ENCODE measurements at regions not wholly inside any gene's neighbourhood (a gene's known extent, or its start where the extent isn't known, plus 50 kb on each side); places are given as distances from the start of the nearest gene placed in this dataset.

DNA sequence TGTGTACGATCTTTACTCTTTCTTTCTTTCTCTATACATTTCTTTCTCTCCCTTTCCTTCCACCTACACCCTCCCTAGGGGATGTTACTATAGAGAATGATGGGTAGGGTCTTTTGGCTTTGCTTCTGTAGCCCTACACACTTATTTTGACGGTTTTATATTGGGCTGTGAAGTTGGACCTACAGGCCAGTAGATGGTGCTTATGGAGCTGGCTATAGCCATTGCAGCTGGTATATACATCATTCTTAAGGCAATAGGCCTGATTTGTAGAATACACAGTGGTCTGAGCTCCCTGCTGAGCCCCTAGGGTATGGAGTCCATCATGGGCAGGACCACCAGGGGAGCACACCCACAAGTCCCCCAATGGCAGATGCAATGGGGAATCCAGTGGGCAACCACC, 1869.7 kb downstream of the STIM2 start:
- POLR2A ChIA-PET = no interaction called here
- Histone ChIP-seq H3K27me3 (ENCODE audit: insufficient read depth) (no peaks in the 10 kb centered on the region), H3K9ac (no peak overlapping the region), H3F3A (replicated peaks; ENCODE audit: insufficient read depth) (no peaks in the 10 kb centered on the region), H3K9me2 (no peaks in the 10 kb centered on the region), H3K9me3 (no peaks in the 10 kb centered on the region), H3K79me2 (ENCODE audit: insufficient read depth) (no peaks in the 10 kb centered on the region; the same call in 1 of the 2 replicates), H3K4me1 (ENCODE audit: control insufficient read depth in 1 of 2, insufficient read depth in 2 of 2, low read depth in 1 of 2, low read length in 1 of 2) (no peaks in the 10 kb centered on the region), H3K4me3 (ENCODE audit: low read depth in 2 of 2, low read length in 1 of 2) (no peak overlapping the region), H4K20me1 (ENCODE audit: insufficient read depth) (no peaks in the 10 kb centered on the region), H2AFZ (ENCODE audit: low read depth) (no peak overlapping the region), H3K4me2 (no peak overlapping the region), H3K27ac (ENCODE audit: low read depth in 2 of 2, low read length in 1 of 2) (no peak overlapping the region), H3K36me3 (replicated peaks in 1 of 2; ENCODE audit: control insufficient read depth in 1 of 2, insufficient read depth in 2 of 2, low read length in 1 of 2) (no peaks in the 10 kb centered on the region)
- CTCF ChIA-PET = interaction anchor here (1.5 kb wide), 1 partner anchor 14 kb away, joined by 3 read pairs; no protein-coding TSS in a partner anchor
- no peak for DNase-seq
- WGBS (ENCODE audit: low lambda C conversion rate) = 2% methylated on average over 2 of the region's 2 CpGs
- TF ChIP-seq, protein P1, sequence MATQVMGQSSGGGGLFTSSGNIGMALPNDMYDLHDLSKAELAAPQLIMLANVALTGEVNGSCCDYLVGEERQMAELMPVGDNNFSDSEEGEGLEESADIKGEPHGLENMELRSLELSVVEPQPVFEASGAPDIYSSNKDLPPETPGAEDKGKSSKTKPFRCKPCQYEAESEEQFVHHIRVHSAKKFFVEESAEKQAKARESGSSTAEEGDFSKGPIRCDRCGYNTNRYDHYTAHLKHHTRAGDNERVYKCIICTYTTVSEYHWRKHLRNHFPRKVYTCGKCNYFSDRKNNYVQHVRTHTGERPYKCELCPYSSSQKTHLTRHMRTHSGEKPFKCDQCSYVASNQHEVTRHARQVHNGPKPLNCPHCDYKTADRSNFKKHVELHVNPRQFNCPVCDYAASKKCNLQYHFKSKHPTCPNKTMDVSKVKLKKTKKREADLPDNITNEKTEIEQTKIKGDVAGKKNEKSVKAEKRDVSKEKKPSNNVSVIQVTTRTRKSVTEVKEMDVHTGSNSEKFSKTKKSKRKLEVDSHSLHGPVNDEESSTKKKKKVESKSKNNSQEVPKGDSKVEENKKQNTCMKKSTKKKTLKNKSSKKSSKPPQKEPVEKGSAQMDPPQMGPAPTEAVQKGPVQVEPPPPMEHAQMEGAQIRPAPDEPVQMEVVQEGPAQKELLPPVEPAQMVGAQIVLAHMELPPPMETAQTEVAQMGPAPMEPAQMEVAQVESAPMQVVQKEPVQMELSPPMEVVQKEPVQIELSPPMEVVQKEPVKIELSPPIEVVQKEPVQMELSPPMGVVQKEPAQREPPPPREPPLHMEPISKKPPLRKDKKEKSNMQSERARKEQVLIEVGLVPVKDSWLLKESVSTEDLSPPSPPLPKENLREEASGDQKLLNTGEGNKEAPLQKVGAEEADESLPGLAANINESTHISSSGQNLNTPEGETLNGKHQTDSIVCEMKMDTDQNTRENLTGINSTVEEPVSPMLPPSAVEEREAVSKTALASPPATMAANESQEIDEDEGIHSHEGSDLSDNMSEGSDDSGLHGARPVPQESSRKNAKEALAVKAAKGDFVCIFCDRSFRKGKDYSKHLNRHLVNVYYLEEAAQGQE (IDR thresholded peaks at IDR 0.05; ENCODE audit: low read depth, low read length) = no peak
- no peak for TF ChIP-seq ELF1 (IDR thresholded peaks at IDR 0.05)
- no peak for TF ChIP-seq YY1 (IDR thresholded peaks at IDR 0.05; ENCODE audit: low read depth)
- no peak for TF ChIP-seq ZBTB33 (IDR thresholded peaks at IDR 0.05; ENCODE audit: borderline replicate concordance, low read depth)
- no peak for TF ChIP-seq SIN3A (IDR thresholded peaks at IDR 0.05; ENCODE audit: borderline replicate concordance, low read depth, low read length)
- TF ChIP-seq TAF1 (IDR thresholded peaks at IDR 0.05; ENCODE audit: borderline replicate concordance, low read depth, low read length) = no peak
- no peak for TF ChIP-seq RXRA (IDR thresholded peaks at IDR 0.05; ENCODE audit: borderline replicate concordance, low read depth)
- no peak for TF ChIP-seq EZH2phosphoT487 (IDR thresholded peaks at IDR 0.05; ENCODE audit: borderline replicate concordance, low read depth)
- no peak for TF ChIP-seq FOXJ3 (CRISPR knock-in tag; IDR thresholded peaks at IDR 0.05)
- TF ChIP-seq MEF2A (IDR thresholded peaks at IDR 0.05; ENCODE audit: borderline replicate concordance, low read depth) = no peak
- TF ChIP-seq, protein P2, sequence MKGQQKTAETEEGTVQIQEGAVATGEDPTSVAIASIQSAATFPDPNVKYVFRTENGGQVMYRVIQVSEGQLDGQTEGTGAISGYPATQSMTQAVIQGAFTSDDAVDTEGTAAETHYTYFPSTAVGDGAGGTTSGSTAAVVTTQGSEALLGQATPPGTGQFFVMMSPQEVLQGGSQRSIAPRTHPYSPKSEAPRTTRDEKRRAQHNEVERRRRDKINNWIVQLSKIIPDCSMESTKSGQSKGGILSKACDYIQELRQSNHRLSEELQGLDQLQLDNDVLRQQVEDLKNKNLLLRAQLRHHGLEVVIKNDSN (IDR thresholded peaks at IDR 0.05; ENCODE audit: borderline replicate concordance, low read depth) = no peak
- no peak for TF ChIP-seq RFX5 (IDR thresholded peaks at IDR 0.05; ENCODE audit: low read length)
- no peak for TF ChIP-seq NRF1 (IDR thresholded peaks at IDR 0.05; ENCODE audit: low read depth, low read length)

Measured in SK-N-SH (cell line).